ENCODE measurements at regions not wholly inside any gene's neighbourhood (a gene's known extent, or its start where the extent isn't known, plus 50 kb on each side); places are given as distances from the start of the nearest gene placed in this dataset.

- TF ChIP-seq CTCF (IDR thresholded peaks at IDR 0.05; ENCODE audit: low read depth, low read length) (no peak), EZH2phosphoT487 (IDR thresholded peaks at IDR 0.05; ENCODE audit: low read depth) (no peak)
Observed at GRCh38 chr2:124967325-124967724, 942.2 kb downstream of the CNTNAP5 start.
